HL-60/S4 (cell line): ENCODE measurements at regions not wholly inside any gene's neighbourhood (a gene's known extent, or its start where the extent isn't known, plus 50 kb on each side); places are given as distances from the start of the nearest gene placed in this dataset.

Experiments used
- in situ Hi-C: fragments of 300-500 bp; cut with MboI; formaldehyde crosslinking; loops from 2 replicates; pipeline ENCODE4 v1.14.3; 2022; ENCODE audit warnings: low sequenced_read_pairs

DNA sequence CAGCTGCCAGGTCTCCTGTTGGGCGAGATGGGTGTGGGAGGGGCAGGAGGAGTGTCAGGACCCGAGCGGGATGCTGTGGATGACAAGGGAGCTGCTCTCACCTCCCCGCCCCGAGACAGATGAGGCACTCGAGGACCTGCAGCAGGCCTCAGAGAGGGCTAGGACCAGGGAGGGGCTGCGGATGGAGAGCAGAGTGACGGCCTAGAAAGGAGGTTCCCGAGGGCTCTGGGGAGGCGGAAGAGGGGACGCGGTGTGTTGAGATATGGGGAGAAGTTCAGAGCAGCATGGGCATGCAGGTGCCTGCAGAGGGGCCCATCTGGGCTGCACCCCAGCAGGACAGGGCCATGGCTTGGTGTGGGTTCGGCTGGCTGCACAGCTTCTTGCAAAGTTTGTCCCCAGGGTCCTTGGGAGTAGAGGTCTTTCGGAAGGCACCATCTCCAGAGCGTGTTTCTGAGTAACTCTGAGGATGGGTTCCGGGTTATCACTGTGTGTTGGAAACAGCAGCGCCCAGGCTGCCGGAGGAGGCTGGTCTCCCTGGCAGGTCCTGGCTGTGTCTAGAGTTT is 104.6 kb downstream of the PAX1 start:
- in situ Hi-C loops, result loop anchor here (25.0 kb wide), 2 partner anchors 102 to 427 kb away; no protein-coding TSS in a partner anchor

DNA sequence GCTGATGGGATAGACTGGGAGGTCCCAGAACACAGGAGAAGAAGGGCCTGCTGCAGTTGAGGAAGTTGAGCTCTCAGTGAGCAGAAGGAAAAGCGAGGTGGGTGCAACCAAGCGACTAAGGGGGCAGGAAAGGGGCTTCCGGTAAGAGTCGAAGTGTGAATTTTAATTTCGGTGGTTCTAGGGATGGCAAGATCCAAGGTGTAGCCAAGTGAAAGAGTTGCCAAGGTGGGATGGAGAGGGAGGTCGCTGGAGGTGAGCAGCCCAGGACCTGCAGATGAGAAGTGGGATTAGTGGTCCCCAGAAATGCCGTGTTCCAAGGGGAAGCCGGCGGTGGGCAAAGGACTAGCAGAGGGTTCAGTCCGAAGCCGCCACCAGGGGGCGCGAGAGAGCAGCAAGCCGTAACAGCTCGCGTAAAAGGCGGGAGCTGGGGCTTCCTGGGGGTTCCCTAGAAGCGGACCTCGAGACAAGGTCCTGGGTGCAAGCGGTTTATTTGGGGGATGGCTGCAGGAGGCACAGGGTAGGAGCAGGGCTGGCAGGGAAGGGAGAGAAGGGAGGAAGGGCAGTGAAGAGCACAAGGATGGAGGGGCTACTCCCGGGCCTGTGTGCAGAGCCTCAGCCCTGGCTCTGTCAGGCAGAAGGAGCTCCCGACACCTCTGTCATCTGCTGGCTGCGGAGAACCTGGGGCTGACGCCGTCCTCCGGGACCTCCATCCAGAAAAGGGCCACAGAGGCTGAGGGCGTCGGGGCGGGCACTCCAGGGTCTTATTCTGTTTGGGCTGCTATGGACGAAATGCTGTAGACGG is 103.6 kb downstream of the PAX1 start:
- in situ Hi-C loops, result loop anchor here (25.0 kb wide), 2 partner anchors 103 to 428 kb away; no protein-coding TSS in a partner anchor

DNA sequence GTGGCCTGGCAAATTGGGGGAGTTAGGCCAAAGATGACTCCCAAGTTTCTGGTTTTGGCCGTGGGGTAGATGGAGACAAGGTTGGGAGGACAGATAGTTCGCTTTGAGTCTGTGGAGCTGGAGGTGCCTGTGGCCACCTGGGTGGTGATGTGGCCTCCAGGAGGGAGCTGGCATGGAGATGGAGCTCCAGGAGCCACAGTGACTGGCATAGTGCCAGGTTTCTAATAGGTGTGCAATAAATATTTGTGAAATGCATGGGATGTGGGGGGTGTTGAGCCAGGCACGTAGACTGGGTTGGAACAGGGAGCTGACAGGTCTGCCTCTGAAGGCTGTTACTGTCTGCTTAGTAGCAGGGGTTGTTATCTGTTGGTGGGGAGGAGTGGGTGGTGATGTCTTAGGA is 102.7 kb downstream of the PAX1 start:
- in situ Hi-C loops, result loop anchor here (25.0 kb wide), 2 partner anchors 104 to 429 kb away; no protein-coding TSS in a partner anchor

DNA sequence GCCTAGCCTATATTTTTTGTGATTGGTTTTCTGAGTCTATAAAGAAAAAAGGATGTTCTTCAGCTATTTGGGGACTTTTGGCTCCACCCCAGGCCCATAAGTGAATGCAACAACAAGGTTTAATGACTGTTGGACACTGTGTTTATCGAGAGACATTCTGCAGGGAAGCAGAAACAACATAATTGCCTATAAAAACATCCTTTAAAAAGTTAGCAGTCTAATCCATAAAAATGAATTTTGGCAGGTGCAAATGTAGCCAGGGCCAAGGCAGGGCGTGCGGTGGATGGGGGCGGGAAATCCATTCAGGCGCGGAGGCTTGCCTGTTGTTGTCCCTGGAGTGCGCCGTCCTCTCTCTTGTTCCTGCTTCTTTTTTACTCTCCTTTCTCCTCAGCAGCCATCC is 99.3 kb downstream of the PAX1 start:
- in situ Hi-C loops, result loop anchor here (25.0 kb wide), 2 partner anchors 107 to 432 kb away; no protein-coding TSS in a partner anchor

DNA sequence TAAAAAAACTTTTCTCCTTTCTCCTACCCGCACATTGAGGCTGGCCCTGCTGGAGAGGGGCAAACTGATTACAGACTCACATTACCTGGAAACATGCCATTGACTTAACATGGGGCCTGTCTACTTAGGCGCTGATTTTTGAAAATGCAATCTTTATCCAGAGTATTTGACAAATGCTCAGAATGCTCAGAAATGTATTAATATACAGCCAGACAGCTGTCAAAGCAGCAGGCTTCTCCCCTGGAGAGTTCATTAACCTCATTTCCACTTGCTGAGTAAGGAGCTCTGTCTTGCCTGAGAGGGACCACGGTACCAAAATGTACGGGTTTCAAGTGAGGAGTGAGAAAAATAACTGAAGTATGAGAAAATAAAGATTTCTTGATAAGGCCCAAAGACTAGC is 95.7 kb downstream of the PAX1 start:
- in situ Hi-C loops, result loop anchor here (25.0 kb wide), 2 partner anchors 111 to 436 kb away; no protein-coding TSS in a partner anchor

DNA sequence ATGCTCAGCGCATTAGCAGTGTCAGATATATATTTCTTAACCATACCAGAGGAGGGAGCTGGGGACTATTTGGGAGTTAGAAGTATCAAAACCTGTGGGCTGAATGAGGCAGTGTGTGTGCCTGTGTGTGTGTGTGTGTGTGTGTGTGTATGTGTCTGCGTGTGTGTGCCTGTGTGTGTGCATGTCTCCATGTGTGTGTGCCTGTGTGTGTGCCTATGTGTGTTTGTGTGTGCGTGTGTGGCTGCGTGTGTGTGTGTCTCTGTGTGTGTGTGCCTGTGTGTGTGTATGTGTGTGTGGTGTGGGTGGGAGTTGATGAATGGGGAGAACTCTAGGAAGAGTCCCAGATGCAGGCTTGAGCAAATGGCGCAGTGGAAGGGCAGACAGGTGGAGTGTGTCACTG is 92.9 kb downstream of the PAX1 start:
- in situ Hi-C loops, result no loop called here

DNA sequence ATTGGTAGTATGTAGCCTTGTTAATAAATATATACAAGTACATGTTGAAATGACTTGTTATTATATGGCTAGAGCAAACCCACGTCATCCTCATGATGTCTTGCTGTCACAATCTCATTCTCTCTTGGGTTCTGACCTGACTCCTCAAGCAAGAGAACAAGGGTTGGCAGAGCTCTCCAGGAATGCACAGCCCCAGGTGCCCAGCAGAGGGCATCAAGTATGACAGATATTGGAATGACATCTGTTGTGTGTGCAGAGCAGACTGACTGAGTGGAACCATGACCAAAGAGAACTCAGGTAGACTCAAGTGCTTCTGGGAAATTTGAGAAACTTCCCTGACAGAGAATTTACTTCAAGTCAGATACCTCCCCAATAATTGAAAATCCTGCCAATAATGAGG is 90.6 kb downstream of the PAX1 start:
- in situ Hi-C loops, result no loop called here

DNA sequence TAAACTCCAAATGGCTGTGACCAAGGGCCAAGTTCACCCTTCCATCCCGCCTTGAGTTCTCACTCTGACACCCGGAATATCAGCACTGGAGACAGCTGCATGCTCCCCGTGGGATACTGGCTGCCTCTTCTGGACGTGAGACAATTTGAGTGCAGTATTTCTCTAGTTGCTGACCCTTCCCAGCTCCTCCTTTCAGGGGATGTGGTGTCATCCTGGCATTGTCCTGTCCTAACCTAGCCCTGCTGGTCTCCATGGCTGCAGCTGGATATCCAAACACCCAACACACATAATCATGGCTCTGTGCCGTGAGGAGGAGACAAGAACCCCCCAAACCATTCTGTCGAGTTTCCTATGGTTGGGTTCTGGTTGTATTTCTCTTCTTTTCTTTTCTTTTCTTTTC is 82.6 kb downstream of the PAX1 start:
- in situ Hi-C loops, result no loop called here

DNA sequence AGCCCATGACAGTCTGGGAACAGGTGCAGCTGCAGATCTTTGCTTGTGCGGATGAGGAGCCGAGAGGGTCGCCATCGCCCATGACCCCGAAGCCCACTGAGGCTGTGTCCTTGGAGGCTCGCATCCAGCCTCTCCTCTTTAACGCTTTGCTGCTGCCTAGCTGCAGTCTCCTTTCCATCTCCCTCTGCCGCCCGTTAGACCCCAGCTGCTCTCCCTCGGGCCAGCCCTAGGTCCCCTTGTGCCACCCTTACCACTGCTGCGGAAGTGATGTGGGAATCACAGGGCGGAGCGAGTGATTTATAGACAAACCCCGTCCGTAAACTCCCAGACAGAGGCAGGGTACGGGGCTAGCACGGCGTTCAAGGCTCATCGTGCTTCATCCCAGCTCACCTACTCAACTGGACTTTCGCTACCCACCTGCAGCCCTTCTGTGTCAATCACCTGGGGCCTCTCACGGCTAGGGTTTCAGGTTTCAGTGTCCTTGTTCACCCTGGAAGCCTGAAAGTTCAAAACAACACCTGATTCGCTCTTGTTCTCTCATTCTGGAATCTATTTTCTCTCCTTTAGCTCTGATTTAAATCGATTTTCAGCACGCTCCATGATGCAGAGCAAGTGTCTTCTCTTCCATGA is 76.1 kb downstream of the PAX1 start:
- in situ Hi-C loops, result no loop called here

DNA sequence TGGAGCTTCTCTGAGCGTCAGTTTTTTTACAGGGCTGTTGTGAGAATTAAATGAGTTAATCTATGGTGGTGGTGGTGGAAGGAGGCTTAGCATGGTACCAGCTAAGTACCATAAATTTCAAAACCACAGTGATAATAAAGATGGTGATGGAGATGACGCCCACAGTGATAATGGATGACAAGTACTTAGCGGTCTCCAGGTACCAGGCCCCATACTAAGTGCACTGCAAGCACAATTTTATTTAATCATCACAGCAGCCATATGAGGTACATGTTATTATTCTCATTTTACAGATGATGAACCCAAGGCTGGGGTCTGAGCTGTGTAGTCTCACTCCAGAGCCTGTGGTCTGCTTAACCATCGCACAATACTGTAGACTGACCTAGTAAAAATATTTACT is 75.1 kb downstream of the PAX1 start:
- in situ Hi-C loops, result no loop called here
